ENCODE measurements at regions not wholly inside any gene's neighbourhood (a gene's known extent, or its start where the extent isn't known, plus 50 kb on each side); places are given as distances from the start of the nearest gene placed in this dataset.

DNA sequence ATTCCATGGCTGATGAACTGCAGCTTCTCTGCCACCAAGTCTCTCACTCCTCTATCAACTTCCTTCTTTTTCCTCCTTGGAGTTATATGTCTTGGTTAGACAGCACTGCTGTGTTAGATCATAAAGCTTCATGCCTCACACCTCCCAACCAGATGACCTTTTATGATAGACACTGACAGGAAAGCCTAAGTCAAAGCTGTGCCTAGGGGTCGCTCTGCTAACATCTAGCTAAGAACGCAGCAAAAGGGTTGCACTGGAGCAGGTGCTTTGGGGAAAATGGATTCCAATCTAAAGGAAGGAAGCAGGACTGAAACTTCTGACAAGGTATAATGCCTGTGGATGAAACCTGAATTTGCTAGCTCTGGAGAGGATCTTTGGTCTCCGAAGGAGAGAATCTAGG is 509.7 kb downstream of the SMARCA1 start:
- TF ChIP-seq CTCF (IDR thresholded peaks at IDR 0.05; ENCODE audit: poor library complexity, severe bottlenecking) (no peak), EP300 (conservative IDR thresholded peaks at IDR 0.05; ENCODE audit: poor library complexity, severe bottlenecking) (no peak), SMC3 (conservative IDR thresholded peaks at IDR 0.05; ENCODE audit: poor library complexity) (no peak), POLR2AphosphoS5 (IDR thresholded peaks at IDR 0.05) (no peak), REST (IDR thresholded peaks at IDR 0.05; ENCODE audit: borderline replicate concordance) (no peak), RAD21 (conservative IDR thresholded peaks at IDR 0.05) (no peak), EZH2 (IDR thresholded peaks at IDR 0.05; ENCODE audit: borderline replicate concordance, insufficient read depth, low read length, poor library complexity, severe bottlenecking) (no peak), TAF1 (IDR thresholded peaks at IDR 0.05; ENCODE audit: low read depth) (no peak), MXI1 (conservative IDR thresholded peaks at IDR 0.05; ENCODE audit: poor library complexity, severe bottlenecking) (no peak)
